ENCODE measurements at regions not wholly inside any gene's neighbourhood (a gene's known extent, or its start where the extent isn't known, plus 50 kb on each side); places are given as distances from the start of the nearest gene placed in this dataset.
A peak's percentile ranks its signal among the peaks of the same experiment; 100 is the strongest.

- H3K27ac ChIP-seq (ENCODE audit: extremely low read depth, low read depth, low read length): no peak overlapping the region
- in situ Hi-C loops (cut with MboI) (no loop called here), intact Hi-C loops (cut with micrococcal nuclease) (no loop called here)
- no peak for TF ChIP-seq GATAD2B (IDR thresholded peaks at IDR 0.05; ENCODE audit: borderline replicate concordance)
- TF ChIP-seq BDP1 (IDR thresholded peaks at IDR 0.05; ENCODE audit: insufficient read depth, insufficient read length): no peak
- TF ChIP-seq ETV1 (tag; conservative IDR thresholded peaks at IDR 0.05; ENCODE audit: low read depth): no peak
- TF ChIP-seq JUN (IDR thresholded peaks at IDR 0.05; ENCODE audit: borderline replicate concordance, low read depth, low read length): no peak
- no peak for TF ChIP-seq JUN (CRISPR knock-in tag; IDR thresholded peaks at IDR 0.05; ENCODE audit: borderline replicate concordance)
- peak; percentile 14 for TF ChIP-seq RBM25 (IDR thresholded peaks at IDR 0.05; ENCODE audit: low read depth, low read length, severe bottlenecking)
- TF ChIP-seq, protein P1, sequence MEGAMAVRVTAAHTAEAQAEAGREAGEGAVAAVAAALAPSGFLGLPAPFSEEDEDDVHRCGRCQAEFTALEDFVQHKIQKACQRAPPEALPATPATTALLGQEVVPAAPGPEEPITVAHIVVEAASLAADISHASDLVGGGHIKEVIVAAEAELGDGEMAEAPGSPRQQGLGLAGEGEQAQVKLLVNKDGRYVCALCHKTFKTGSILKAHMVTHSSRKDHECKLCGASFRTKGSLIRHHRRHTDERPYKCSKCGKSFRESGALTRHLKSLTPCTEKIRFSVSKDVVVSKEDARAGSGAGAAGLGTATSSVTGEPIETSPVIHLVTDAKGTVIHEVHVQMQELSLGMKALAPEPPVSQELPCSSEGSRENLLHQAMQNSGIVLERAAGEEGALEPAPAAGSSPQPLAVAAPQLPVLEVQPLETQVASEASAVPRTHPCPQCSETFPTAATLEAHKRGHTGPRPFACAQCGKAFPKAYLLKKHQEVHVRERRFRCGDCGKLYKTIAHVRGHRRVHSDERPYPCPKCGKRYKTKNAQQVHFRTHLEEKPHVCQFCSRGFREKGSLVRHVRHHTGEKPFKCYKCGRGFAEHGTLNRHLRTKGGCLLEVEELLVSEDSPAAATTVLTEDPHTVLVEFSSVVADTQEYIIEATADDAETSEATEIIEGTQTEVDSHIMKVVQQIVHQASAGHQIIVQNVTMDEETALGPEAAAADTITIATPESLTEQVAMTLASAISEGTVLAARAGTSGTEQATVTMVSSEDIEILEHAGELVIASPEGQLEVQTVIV (CRISPR knock-in tag; IDR thresholded peaks at IDR 0.05; ENCODE audit: borderline replicate concordance): no peak
- TF ChIP-seq BCOR (IDR thresholded peaks at IDR 0.05): no peak
- TF ChIP-seq ZFP36 (IDR thresholded peaks at IDR 0.05; ENCODE audit: low read depth, low read length, partially characterized antibody): peak; percentile 91
- H3K9me1 ChIP-seq (ENCODE audit: control insufficient read depth, insufficient read depth, low read length): no peaks in the 10 kb centered on the region
- ChIA-PET POLR2A (interaction anchor here (0.7 kb wide), 1 partner anchor 165 kb away, joined by 5 read pairs; no protein-coding TSS in a partner anchor), CTCF (ENCODE audit: low intra/inter-chr PET ratio) (no interaction called here)
- no peaks in the 10 kb centered on the region for H4K20me1 ChIP-seq (replicated peaks; ENCODE audit: control insufficient read depth, insufficient read depth, low read length)
- no peaks in the 10 kb centered on the region for H3K36me3 ChIP-seq (ENCODE audit: control insufficient read depth, insufficient read depth, low read length)
- no TSS peak for BruUV-seq (replicated peaks)
- no peak overlapping the region for H2AFZ ChIP-seq (ENCODE audit: low read depth, low read length)
- ATAC-seq (no peak), FAIRE-seq (no peak), DNase-seq (ENCODE audit: extremely low read depth in 1 of 4, low spot score in 3 of 4) (no peak)
- 0% methylated on average over 4 of the region's 4 CpGs for WGBS (ENCODE audit: insufficient coverage, low coverage, missing lambda C conversion rate)
- no peak overlapping the region for H3K4me3 ChIP-seq
- no peak overlapping the region for H3K9ac ChIP-seq (ENCODE audit: insufficient read depth in 1 of 2, low read depth in 2 of 2, low read length in 2 of 2)
- no peaks in the 10 kb centered on the region for H3K79me2 ChIP-seq (ENCODE audit: control insufficient read depth, insufficient read depth, low read length)
- no peaks in the 10 kb centered on the region for H3K9me3 ChIP-seq (replicated peaks; ENCODE audit: control insufficient read depth, insufficient read depth, low read depth, low read length)
- no peak overlapping the region for H3K4me2 ChIP-seq (ENCODE audit: insufficient read depth, low read length)
- no peaks in the 10 kb centered on the region; a peak in 1 of 5 replicates for H3K27me3 ChIP-seq (ENCODE audit: control insufficient read depth in 2 of 2, insufficient read depth in 2 of 2, low read length in 2 of 2)
- H3K4me1 ChIP-seq (replicated peaks in 1 of 2; ENCODE audit: control insufficient read depth in 2 of 2, insufficient read depth in 2 of 2, low read length in 2 of 2): no peaks in the 10 kb centered on the region
Measured at GRCh38 chr7:131999193-131999592, 442.8 kb upstream of the PODXL start.
